ENCODE measurements at regions not wholly inside any gene's neighbourhood (a gene's known extent, or its start where the extent isn't known, plus 50 kb on each side); places are given as distances from the start of the nearest gene placed in this dataset.

GRCh38 chr10:64014281-64014680, 493.1 kb downstream of the REEP3 start:
- TF ChIP-seq, protein P1, sequence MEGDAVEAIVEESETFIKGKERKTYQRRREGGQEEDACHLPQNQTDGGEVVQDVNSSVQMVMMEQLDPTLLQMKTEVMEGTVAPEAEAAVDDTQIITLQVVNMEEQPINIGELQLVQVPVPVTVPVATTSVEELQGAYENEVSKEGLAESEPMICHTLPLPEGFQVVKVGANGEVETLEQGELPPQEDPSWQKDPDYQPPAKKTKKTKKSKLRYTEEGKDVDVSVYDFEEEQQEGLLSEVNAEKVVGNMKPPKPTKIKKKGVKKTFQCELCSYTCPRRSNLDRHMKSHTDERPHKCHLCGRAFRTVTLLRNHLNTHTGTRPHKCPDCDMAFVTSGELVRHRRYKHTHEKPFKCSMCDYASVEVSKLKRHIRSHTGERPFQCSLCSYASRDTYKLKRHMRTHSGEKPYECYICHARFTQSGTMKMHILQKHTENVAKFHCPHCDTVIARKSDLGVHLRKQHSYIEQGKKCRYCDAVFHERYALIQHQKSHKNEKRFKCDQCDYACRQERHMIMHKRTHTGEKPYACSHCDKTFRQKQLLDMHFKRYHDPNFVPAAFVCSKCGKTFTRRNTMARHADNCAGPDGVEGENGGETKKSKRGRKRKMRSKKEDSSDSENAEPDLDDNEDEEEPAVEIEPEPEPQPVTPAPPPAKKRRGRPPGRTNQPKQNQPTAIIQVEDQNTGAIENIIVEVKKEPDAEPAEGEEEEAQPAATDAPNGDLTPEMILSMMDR (IDR thresholded peaks at IDR 0.05): no peak
- TF ChIP-seq POLR2A (IDR thresholded peaks at IDR 0.05): no peak
